Left lung (tissue), 4 donors: ENCODE measurements at regions not wholly inside any gene's neighbourhood (a gene's known extent, or its start where the extent isn't known, plus 50 kb on each side); places are given as distances from the start of the nearest gene placed in this dataset.
A peak's percentile ranks its signal among the peaks of the same experiment; 100 is the strongest.
"Not testable (repeated sequence)": the region's sequence is repeated elsewhere in the genome, so short reads cannot be mapped to it uniquely, and the experiment has no call there.

ENCODE experiments used
- ATAC-seq: fragments of 200-7000 bp; cut with Tn5 transposase; one replicate; pipeline ENCODE4 v1.9.1; 2020; ENCODE audit warnings: moderate library complexity
- DNase-seq, 4 donors: peaks; one replicate each; pipeline ENCODE4 v3.0.0-alpha.2; 2013 to 2020
- H3K27ac ChIP-seq, 2 donors: fragments of 200-600 bp; sonication (generic) in 1 of 2; one replicate each; pipeline versions ENCODE4 v1.5.0 to v1.8.0; 2020 to 2021
- H3K27me3 ChIP-seq, 2 donors: fragments of 200-600 bp; sonication (generic) in 1 of 2; one replicate each; pipeline versions ENCODE4 v1.5.0 to v1.8.0; 2020 to 2021
- H3K36me3 ChIP-seq, 2 donors: fragments of 200-600 bp; sonication (generic) in 1 of 2; one replicate each; pipeline versions ENCODE4 v1.5.0 to v1.8.0; 2020 to 2021
- H3K4me1 ChIP-seq, 2 donors: fragments of 200-600 bp; one replicate each; pipeline ENCODE4 v1.8.0; 2021
- H3K4me3 ChIP-seq, 2 donors: fragments of 200-600 bp; sonication (generic) in 1 of 2; one replicate each; pipeline versions ENCODE4 v1.5.0 to v1.8.0; 2020 to 2021; ENCODE audit warnings: mild to moderate bottlenecking in 1 of 2
- H3K9me3 ChIP-seq, 2 donors: fragments of 200-600 bp; sonication (generic) in 1 of 2; one replicate each; pipeline versions ENCODE4 v1.5.0 to v1.8.0; 2020 to 2021
- CTCF ChIP-seq, 2 donors: fragments of 200-600 bp; sonication (generic) in 1 of 2; IDR thresholded peaks; one replicate each; pipeline versions ENCODE4 v1.5.0 to v1.8.0; 2021; ENCODE audit warnings: antibody characterized with exemption in 2 of 2
- intact Hi-C, 2 donors: fragments of 100-400 bp; cut with DNase I; formaldehyde crosslinking; loops; one replicate each; pipeline versions ENCODE4 v1.11.2 to v1.14.2; 2022
- donor health status: DM: no; HTN: yes; CAD: no.
- donor health status: DM: no; HTN: no; CAD: no.

DNA sequence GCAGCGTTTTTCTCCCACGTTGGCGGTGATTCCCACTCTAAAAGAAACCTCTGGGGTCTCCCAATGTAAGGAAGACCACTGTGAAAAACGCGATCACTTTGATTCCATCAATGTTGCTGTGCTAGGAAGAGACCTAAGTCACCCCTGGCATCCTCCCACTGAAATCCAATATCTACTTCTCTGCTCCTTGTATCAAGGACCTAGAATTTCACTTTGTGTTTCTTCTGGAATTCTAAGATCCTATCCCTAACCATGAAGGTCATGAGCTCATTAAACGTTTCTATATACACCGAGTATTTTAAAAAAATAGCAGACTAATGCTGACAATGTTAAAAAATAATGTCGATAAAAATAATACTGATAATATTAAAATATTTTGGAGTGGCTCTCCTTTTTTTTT, 118.8 kb upstream of the MYO10 start:
- H3K27ac ChIP-seq, result no peak overlapping the region
- no peak overlapping the region for H3K4me3 ChIP-seq
- H3K9me3 ChIP-seq, result no peaks in the 10 kb centered on the region
- no peaks in the 10 kb centered on the region for H3K27me3 ChIP-seq
- intact Hi-C loops, result no loop called here
- DNase-seq (no peak), ATAC-seq (no peak)
- TF ChIP-seq CTCF (IDR thresholded peaks at IDR 0.05), result no peak
- peaks cover 0 to 6% of the 10 kb centered on the region in 2 donors for H3K4me1 ChIP-seq
- no peaks in the 10 kb centered on the region for H3K36me3 ChIP-seq

GRCh38 chr5:17056141-17056631, 120.1 kb upstream of the MYO10 start:
- DNase-seq, result no peak
- Histone ChIP-seq H3K9me3 (no peaks in the 10 kb centered on the region), H3K27ac (no peak overlapping the region), H3K27me3 (no peaks in the 10 kb centered on the region), H3K4me1 (peaks cover 0 to 6% of the 10 kb centered on the region in 2 donors), H3K36me3 (no peaks in the 10 kb centered on the region), H3K4me3 (no peak overlapping the region)
- intact Hi-C loops, result no loop called here
- no peak for ATAC-seq
- TF ChIP-seq CTCF (IDR thresholded peaks at IDR 0.05), result no peak

DNA sequence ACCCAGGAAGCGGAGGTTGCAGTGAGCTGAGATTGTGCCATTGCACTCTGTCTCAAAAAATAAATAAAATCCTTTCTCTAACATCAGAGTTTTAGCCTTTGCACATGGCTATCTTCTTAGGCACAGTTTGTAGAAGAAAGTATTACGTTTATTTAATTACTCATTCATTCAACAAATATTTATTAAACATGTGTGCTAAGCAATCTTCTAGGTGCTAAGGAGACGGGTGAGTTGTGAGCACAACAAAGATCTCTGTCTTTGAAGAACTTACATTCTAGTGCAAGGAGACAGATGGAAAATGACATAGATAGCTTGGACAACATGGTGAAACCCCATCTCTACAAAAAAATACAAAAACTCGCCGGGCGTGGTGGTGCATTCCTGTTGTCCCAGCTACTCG, 122.3 kb upstream of the MYO10 start:
- no peak for TF ChIP-seq CTCF (IDR thresholded peaks at IDR 0.05)
- H3K9me3 ChIP-seq, result peaks cover 0 to 9% of the 10 kb centered on the region in 2 donors
- no peak overlapping the region for H3K4me3 ChIP-seq
- H3K27ac ChIP-seq, result no peak overlapping the region
- intact Hi-C loops, result no loop called here
- H3K36me3 ChIP-seq, result no peaks in the 10 kb centered on the region
- no peaks in the 10 kb centered on the region for H3K27me3 ChIP-seq
- ATAC-seq (peak; percentile 23), DNase-seq (no peak)
- H3K4me1 ChIP-seq, result peaks cover 0 to 6% of the 10 kb centered on the region in 2 donors

DNA sequence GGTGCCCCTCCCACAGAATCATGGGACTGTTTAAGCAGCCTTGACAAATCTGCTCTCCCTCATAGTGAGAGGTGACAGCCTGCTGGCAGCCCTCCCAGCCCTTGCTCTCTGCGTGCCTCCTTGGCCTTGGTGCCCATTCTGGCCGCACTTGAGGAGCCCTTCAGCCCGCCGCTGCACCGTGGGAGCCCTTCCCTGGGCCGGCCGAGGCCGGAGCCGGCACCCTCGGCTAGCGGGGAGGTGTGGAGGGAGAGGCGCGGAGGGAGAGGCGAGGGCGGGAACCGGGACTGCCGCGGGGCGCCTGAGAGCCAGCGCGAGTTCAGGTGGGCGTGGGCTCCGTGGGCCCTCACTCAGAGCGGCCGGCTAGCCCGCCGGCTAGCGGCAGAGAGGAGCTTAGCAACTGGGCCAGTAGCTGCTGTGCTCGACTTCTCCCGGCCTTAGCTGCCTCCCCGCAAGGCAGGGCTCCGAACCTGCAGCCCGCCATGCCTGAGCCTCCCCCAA, 125.9 kb upstream of the MYO10 start:
- DNase-seq (peak in 2 of 4 donors; percentile 46 to 72), ATAC-seq (peak; percentile 65)
- Histone ChIP-seq H3K4me1 (peaks cover 0 to 6% of the 10 kb centered on the region in 2 donors), H3K4me3 (no peak overlapping the region), H3K27ac (no peak overlapping the region), H3K36me3 (no peaks in the 10 kb centered on the region), H3K27me3 (no peaks in the 10 kb centered on the region), H3K9me3 (peaks cover 0 to 9% of the 10 kb centered on the region in 2 donors)
- TF ChIP-seq CTCF (IDR thresholded peaks at IDR 0.05), result no peak
- intact Hi-C loops, result no loop called here

GRCh38 chr5:17062741-17063140, 126.7 kb upstream of the MYO10 start:
- intact Hi-C loops, DNase-seq, H3K27me3 ChIP-seq, ATAC-seq, H3K36me3 ChIP-seq, H3K27ac ChIP-seq, H3K4me1 ChIP-seq, H3K9me3 ChIP-seq, H3K4me3 ChIP-seq: not testable (repeated sequence)

DNA sequence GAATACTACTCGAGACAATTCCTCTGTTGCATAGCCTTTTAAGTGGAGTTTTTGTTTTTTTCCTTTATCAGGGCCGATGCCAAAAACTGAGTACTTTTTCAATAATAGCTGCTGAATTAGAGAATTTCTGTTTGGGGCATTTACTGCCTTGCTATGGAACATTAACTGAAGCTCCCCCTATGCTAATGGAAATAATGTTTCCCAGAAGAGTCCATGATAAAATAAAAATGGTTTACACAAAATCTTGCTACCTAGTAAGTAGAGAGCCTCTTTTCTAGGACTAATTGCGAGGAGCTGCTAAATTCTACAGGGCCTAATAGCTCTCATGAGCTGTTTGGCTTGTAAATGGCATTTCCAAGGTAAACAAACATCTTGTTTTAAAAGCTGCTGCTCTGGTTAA, 128.2 kb upstream of the MYO10 start:
- Histone ChIP-seq H3K36me3 (no peaks in the 10 kb centered on the region), H3K9me3 (peaks cover 0 to 9% of the 10 kb centered on the region in 2 donors), H3K4me1 (no peaks in the 10 kb centered on the region), H3K27ac (no peak overlapping the region), H3K4me3 (no peak overlapping the region), H3K27me3 (no peaks in the 10 kb centered on the region)
- no peak for DNase-seq
- peak; percentile 32 for ATAC-seq
- intact Hi-C loops, result no loop called here
- no peak for TF ChIP-seq CTCF (IDR thresholded peaks at IDR 0.05)
